ENCODE measurements at regions not wholly inside any gene's neighbourhood (a gene's known extent, or its start where the extent isn't known, plus 50 kb on each side); places are given as distances from the start of the nearest gene placed in this dataset.

- TF ChIP-seq EZH2 (IDR thresholded peaks at IDR 0.05; ENCODE audit: insufficient read depth, low read length) (no peak), CTCF (IDR thresholded peaks at IDR 0.05; ENCODE audit: insufficient read depth, low read depth, low read length) (no peak)
These were observed 471.2 kb upstream of the CHST9 start for GRCh38 chr18:27656167-27656778.

Measured in astrocyte (in vitro differentiated cells and primary cell).